ENCODE measurements at regions not wholly inside any gene's neighbourhood (a gene's known extent, or its start where the extent isn't known, plus 50 kb on each side); places are given as distances from the start of the nearest gene placed in this dataset.

DNA sequence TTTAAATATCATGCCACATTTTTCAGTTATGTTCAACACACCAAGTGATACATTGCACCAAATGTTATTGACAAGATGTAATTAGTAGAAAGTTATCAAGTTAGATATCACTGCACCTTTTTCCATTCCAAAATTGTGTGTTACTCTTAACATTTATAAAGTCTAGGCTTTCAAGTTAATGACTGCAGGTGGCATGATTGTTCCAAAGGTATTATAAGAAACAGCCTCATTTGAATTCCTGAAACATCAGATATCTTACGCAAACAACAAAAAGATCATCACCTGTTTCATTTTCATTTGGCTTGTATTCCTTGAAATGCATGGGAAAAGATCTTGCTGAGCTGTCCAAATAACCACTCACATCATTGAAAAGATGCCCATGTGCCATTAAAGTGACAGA lies 1528.2 kb upstream of the ZEB2 start:
- H3K4me1 ChIP-seq (ENCODE audit: insufficient read depth): no peaks in the 10 kb centered on the region
- no peak overlapping the region for H3K27ac ChIP-seq
- TF ChIP-seq POLR2A (IDR thresholded peaks at IDR 0.05) (no peak), EP300 (IDR thresholded peaks at IDR 0.05) (no peak)
- TF ChIP-seq, protein P1, sequence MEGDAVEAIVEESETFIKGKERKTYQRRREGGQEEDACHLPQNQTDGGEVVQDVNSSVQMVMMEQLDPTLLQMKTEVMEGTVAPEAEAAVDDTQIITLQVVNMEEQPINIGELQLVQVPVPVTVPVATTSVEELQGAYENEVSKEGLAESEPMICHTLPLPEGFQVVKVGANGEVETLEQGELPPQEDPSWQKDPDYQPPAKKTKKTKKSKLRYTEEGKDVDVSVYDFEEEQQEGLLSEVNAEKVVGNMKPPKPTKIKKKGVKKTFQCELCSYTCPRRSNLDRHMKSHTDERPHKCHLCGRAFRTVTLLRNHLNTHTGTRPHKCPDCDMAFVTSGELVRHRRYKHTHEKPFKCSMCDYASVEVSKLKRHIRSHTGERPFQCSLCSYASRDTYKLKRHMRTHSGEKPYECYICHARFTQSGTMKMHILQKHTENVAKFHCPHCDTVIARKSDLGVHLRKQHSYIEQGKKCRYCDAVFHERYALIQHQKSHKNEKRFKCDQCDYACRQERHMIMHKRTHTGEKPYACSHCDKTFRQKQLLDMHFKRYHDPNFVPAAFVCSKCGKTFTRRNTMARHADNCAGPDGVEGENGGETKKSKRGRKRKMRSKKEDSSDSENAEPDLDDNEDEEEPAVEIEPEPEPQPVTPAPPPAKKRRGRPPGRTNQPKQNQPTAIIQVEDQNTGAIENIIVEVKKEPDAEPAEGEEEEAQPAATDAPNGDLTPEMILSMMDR (IDR thresholded peaks at IDR 0.05): no peak
- H3K4me3 ChIP-seq: no peak overlapping the region
- DNase-seq: no peak
- 68 to 81% (median 75%) methylated on average over 1 of the region's 1 CpG for WGBS, 3 donors
- intact Hi-C loops (cut with DNase I): no loop called here
- H3K9me3 ChIP-seq: no peaks in the 10 kb centered on the region
- H3K36me3 ChIP-seq: no peaks in the 10 kb centered on the region
- no peaks in the 10 kb centered on the region for H3K27me3 ChIP-seq

DNA sequence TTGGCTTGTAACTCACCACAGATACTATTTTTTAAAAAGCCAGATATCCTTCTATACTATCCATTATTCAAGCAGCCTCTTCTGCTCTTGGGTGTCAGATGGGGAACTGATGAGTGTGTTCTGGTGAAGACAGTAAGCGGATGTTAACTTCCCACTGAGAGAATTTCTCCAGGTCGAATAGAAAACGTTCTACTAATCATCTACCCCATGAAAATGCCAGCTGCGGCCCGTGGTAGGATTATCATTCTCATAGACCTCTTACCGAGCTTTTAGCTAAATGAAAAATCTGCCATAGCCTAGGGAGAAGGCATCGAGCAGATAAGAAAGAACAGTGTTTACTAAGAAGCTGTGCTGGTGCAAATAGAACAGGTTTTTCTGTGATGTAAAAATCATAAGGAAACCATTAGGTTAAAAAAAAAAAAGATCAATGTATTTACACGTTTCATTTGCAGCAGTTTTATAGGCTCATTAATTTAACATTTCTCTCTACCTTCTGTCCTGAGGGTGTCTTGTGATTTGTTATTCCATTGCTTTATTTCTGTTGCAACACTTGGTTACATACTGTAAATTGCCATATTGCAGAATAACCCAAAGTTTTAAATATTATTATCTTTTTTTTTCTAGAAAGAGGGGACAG lies 1521.5 kb upstream of the ZEB2 start:
- no peak for DNase-seq
- Histone ChIP-seq H3K27ac (no peak overlapping the region), H3K4me1 (ENCODE audit: insufficient read depth) (no peaks in the 10 kb centered on the region), H3K36me3 (no peaks in the 10 kb centered on the region), H3K27me3 (no peaks in the 10 kb centered on the region), H3K4me3 (no peak overlapping the region), H3K9me3 (no peaks in the 10 kb centered on the region)
- TF ChIP-seq EP300 (IDR thresholded peaks at IDR 0.05) (no peak), POLR2A (IDR thresholded peaks at IDR 0.05) (no peak)
- TF ChIP-seq, protein P1 (IDR thresholded peaks at IDR 0.05): no peak
- intact Hi-C loops (cut with DNase I): no loop called here
- 47 to 60% (median 60%) methylated on average over 8 of the region's 8 CpGs for WGBS, 3 donors

DNA sequence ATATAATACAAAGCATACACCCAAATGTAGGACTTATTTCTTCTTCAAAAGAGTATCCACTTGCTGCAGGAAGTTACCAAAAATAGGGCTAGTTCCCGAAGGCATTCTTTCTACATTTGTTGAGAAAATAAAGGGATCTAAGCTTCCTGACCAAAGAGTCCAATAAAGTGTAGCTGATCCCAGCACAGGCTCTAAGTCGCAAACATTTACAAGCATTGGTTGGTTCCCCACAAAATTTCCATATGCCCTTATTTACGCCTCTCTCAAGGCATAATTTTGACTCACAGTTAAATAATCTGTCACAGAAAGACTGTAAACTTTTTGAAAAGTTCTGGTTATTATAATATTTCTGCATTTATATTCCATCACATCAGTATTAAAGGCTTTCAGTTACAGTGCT lies 1520.1 kb upstream of the ZEB2 start:
- Histone ChIP-seq H3K9me3 (no peaks in the 10 kb centered on the region), H3K4me1 (ENCODE audit: insufficient read depth) (no peaks in the 10 kb centered on the region), H3K4me3 (no peak overlapping the region), H3K36me3 (no peaks in the 10 kb centered on the region), H3K27ac (no peak overlapping the region), H3K27me3 (no peaks in the 10 kb centered on the region)
- 66 to 79% (median 68%) methylated on average over 3 of the region's 3 CpGs for WGBS, 3 donors
- DNase-seq: no peak
- intact Hi-C loops (cut with DNase I): no loop called here
- no peak for TF ChIP-seq EP300 (IDR thresholded peaks at IDR 0.05)
- TF ChIP-seq, protein P1 (IDR thresholded peaks at IDR 0.05): no peak
- TF ChIP-seq POLR2A (IDR thresholded peaks at IDR 0.05): no peak

DNA sequence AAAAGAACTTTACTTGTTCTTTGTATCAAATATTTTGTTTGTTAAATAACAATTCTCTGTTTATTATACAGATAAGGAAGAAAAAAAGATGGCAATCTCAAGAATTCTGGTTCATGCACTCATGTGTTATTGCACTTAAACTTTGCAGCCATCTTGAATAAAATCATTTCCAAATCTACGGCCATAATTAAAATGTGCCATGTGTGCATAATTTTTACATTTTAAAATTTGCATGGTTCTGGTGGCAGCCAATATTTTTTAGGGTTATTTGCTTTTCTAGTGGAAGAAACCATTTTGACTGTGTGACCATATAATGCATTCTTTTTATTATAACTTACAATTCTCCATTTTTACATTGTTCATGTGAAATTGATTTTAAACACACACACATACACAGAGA lies 1518.1 kb upstream of the ZEB2 start:
- no peaks in the 10 kb centered on the region for H3K4me1 ChIP-seq (ENCODE audit: insufficient read depth)
- WGBS, 3 donors: 92 to 95% (median 92%) methylated on average over 1 of the region's 1 CpG
- no peaks in the 10 kb centered on the region for H3K27me3 ChIP-seq
- DNase-seq: no peak
- no peaks in the 10 kb centered on the region for H3K9me3 ChIP-seq
- H3K4me3 ChIP-seq: no peak overlapping the region
- no peak for TF ChIP-seq POLR2A (IDR thresholded peaks at IDR 0.05)
- TF ChIP-seq, protein P1 (IDR thresholded peaks at IDR 0.05): no peak
- TF ChIP-seq EP300 (IDR thresholded peaks at IDR 0.05): no peak
- no peak overlapping the region for H3K27ac ChIP-seq
- intact Hi-C loops (cut with DNase I): no loop called here
- no peaks in the 10 kb centered on the region for H3K36me3 ChIP-seq
